SK-N-SH treated with all-trans-retinoic acid at 6 μM for 48 hours (cell line): ENCODE measurements at regions not wholly inside any gene's neighbourhood (a gene's known extent, or its start where the extent isn't known, plus 50 kb on each side); places are given as distances from the start of the nearest gene placed in this dataset.

Experiments used
- ATAC-seq: fragments of 200-7000 bp; cut with Tn5 transposase; 3 replicates; pipeline ENCODE4 v1.9.1; 2020; ENCODE audit warnings: mild to moderate bottlenecking, moderate library complexity
- BACH2 ChIP-seq: fragments of 250-450 bp; sonication (Bioruptor Pico); IDR thresholded peaks from 2 replicates; pipeline ENCODE4 v1.9.0; 2021; ENCODE audit warnings: mild to moderate bottlenecking, borderline replicate concordance
- CREB5 ChIP-seq: fragments of 250-450 bp; sonication (Bioruptor Pico); IDR thresholded peaks from 2 replicates; pipeline ENCODE4 v1.5.1; 2020; ENCODE audit warnings: low read depth, mild to moderate bottlenecking, moderate library complexity
- CSDC2 ChIP-seq: fragments of 250-450 bp; sonication (Bioruptor Pico); IDR thresholded peaks from 2 replicates; pipeline ENCODE4 v1.5.0; 2020; ENCODE audit warnings: mild to moderate bottlenecking, moderate library complexity
- CSRNP3 ChIP-seq: fragments of 250-450 bp; sonication (Bioruptor Pico); IDR thresholded peaks from 2 replicates; pipeline ENCODE4 v1.5.1; 2021; ENCODE audit warnings: mild to moderate bottlenecking, moderate library complexity
- ISL1 ChIP-seq: fragments of 250-450 bp; sonication (Bioruptor Pico); IDR thresholded peaks from 2 replicates; pipeline ENCODE4 v2.1.2; 2022; ENCODE audit warnings: mild to moderate bottlenecking, moderate library complexity
- ZC3H10 ChIP-seq: fragments of 250-450 bp; sonication (Bioruptor Pico); IDR thresholded peaks from 2 replicates; pipeline ENCODE4 v1.5.1; 2021; ENCODE audit warnings: mild to moderate bottlenecking, moderate library complexity

GRCh38 chr16:55925242-55925641 lies 50.1 kb upstream of the CES5A start:
- TF ChIP-seq ISL1 (CRISPR knock-in tag) = no peak
- TF ChIP-seq CREB5 (CRISPR knock-in tag) = no peak
- no peak for TF ChIP-seq CSDC2 (CRISPR knock-in tag)
- TF ChIP-seq CSRNP3 = no peak
- TF ChIP-seq ZC3H10 = no peak
- no peak for TF ChIP-seq BACH2 (CRISPR knock-in tag)
- ATAC-seq = no peak
